SW480 (cell line): ENCODE measurements at regions not wholly inside any gene's neighbourhood (a gene's known extent, or its start where the extent isn't known, plus 50 kb on each side); places are given as distances from the start of the nearest gene placed in this dataset.

ENCODE experiments used
- DNase-seq: peaks from one replicate; pipeline ENCODE4 v3.0.0-alpha.2; 2016; ENCODE audit warnings: low spot score

GRCh38 chr6:133697185-133697584, 191.7 kb upstream of the TCF21 start:
- no peak for DNase-seq

GRCh38 chr6:133697666-133698065, 191.2 kb upstream of the TCF21 start:
- no peak for DNase-seq

- DNase-seq: no peak
Measured at GRCh38 chr6:133698272-133698671, 190.6 kb upstream of the TCF21 start.

GRCh38 chr6:133699741-133700385, 189.1 kb upstream of the TCF21 start:
- no peak for DNase-seq

GRCh38 chr6:133701633-133702331, 187.1 kb upstream of the TCF21 start:
- no peak for DNase-seq

GRCh38 chr6:133704371-133704770, 184.5 kb upstream of the TCF21 start:
- no peak for DNase-seq

- no peak for DNase-seq
Measured at GRCh38 chr6:133705066-133705465, 183.8 kb upstream of the TCF21 start.

GRCh38 chr6:133705731-133706130, 183.2 kb upstream of the TCF21 start:
- no peak for DNase-seq

- DNase-seq: no peak
Measured at GRCh38 chr6:133707456-133707855, 181.5 kb upstream of the TCF21 start.

- DNase-seq: no peak
Measured at GRCh38 chr6:133710826-133711225, 178.1 kb upstream of the TCF21 start.

- DNase-seq: no peak
Measured at GRCh38 chr6:133715270-133715669, 173.6 kb upstream of the TCF21 start.

GRCh38 chr6:133724726-133725125, 164.2 kb upstream of the TCF21 start:
- DNase-seq: no peak

- DNase-seq: no peak
Measured at GRCh38 chr6:133726188-133726587, 162.7 kb upstream of the TCF21 start.

GRCh38 chr6:133730881-133731280, 158.0 kb upstream of the TCF21 start:
- no peak for DNase-seq

GRCh38 chr6:133740218-133740617, 148.7 kb upstream of the TCF21 start:
- DNase-seq: no peak

GRCh38 chr6:133740816-133741215, 148.1 kb upstream of the TCF21 start:
- DNase-seq: no peak

- DNase-seq: peak; percentile 50
Measured at GRCh38 chr6:133741375-133741861, 147.5 kb upstream of the TCF21 start.

GRCh38 chr6:133743621-133744020, 145.3 kb upstream of the TCF21 start:
- DNase-seq: no peak

- DNase-seq: no peak
Measured at GRCh38 chr6:133746417-133746770, 142.5 kb upstream of the TCF21 start.

- DNase-seq: no peak
Measured at GRCh38 chr6:133748628-133749027, 140.3 kb upstream of the TCF21 start.

GRCh38 chr6:133749427-133749826, 139.5 kb upstream of the TCF21 start:
- no peak for DNase-seq

GRCh38 chr6:133752129-133752528, 136.8 kb upstream of the TCF21 start:
- DNase-seq: no peak

- DNase-seq: no peak
Measured at GRCh38 chr6:133753756-133754155, 135.2 kb upstream of the TCF21 start.

GRCh38 chr6:133754298-133754697, 134.6 kb upstream of the TCF21 start:
- no peak for DNase-seq
